GM23338 (cell line): ENCODE measurements at regions not wholly inside any gene's neighbourhood (a gene's known extent, or its start where the extent isn't known, plus 50 kb on each side); places are given as distances from the start of the nearest gene placed in this dataset.

Experiments
- ATAC-seq: fragments of 200-7000 bp; cut with Tn5 transposase; 3 replicates; pipeline ENCODE4 v1.9.1; 2020
- DNase-seq: peaks from one replicate; pipeline ENCODE4 v3.0.0-alpha.2; 2015; ENCODE audit warnings: low spot score
- H2AFZ ChIP-seq: fragments of 200-600 bp; sonication (generic); 2 replicates; pipeline ENCODE4 v1.8.0; 2016; ENCODE audit warnings: antibody characterized with exemption, mild to moderate bottlenecking, moderate library complexity
- H3F3A ChIP-seq: fragments of 200-600 bp; sonication (generic); replicated peaks from 2 replicates; pipeline ENCODE4 v1.8.0; 2017; ENCODE audit warnings: antibody characterized with exemption, mixed run types, low read depth
- H3K27ac ChIP-seq: fragments of 200-600 bp; sonication (generic); 2 replicates; pipeline ENCODE4 v1.6.1; 2016; ENCODE audit warnings: low read depth
- H3K27me3 ChIP-seq: fragments of 200-600 bp; sonication (generic); 2 replicates; pipeline ENCODE4 v1.8.0; 2016; ENCODE audit warnings: mild to moderate bottlenecking, mixed run types, moderate library complexity; ENCODE audit not compliant: insufficient read depth
- H3K36me3 ChIP-seq: fragments of 200-600 bp; sonication (generic); 2 replicates; pipeline ENCODE4 v1.8.0; 2016; ENCODE audit warnings: mild to moderate bottlenecking; ENCODE audit not compliant: insufficient read depth
- H3K4me1 ChIP-seq: fragments of 200-600 bp; sonication (generic); 2 replicates; pipeline ENCODE4 v1.8.0; 2016; ENCODE audit warnings: mild to moderate bottlenecking, moderate library complexity; ENCODE audit not compliant: insufficient read depth
- H3K4me2 ChIP-seq: fragments of 200-600 bp; sonication (generic); 2 replicates; pipeline ENCODE4 v1.7.1; 2017; ENCODE audit warnings: mixed run types
- H3K4me3 ChIP-seq: fragments of 200-600 bp; sonication (generic); 2 replicates; pipeline ENCODE4 v1.6.1; 2016; ENCODE audit warnings: mixed run types
- H3K79me2 ChIP-seq: fragments of 200-600 bp; sonication (generic); replicated peaks from 2 replicates; pipeline ENCODE4 v1.8.0; 2017; ENCODE audit warnings: mild to moderate bottlenecking; ENCODE audit not compliant: insufficient read depth
- H3K9me2 ChIP-seq: fragments of 200-600 bp; sonication (generic); 2 replicates; pipeline ENCODE4 v1.8.0; 2017; ENCODE audit not compliant: insufficient read depth
- H4K20me1 ChIP-seq: fragments of 200-600 bp; sonication (generic); replicated peaks from 2 replicates; pipeline ENCODE4 v1.8.0; 2017; ENCODE audit warnings: mild to moderate bottlenecking; ENCODE audit not compliant: insufficient read depth
- H3K27ac Mint-ChIP-seq: 2 replicates; pipeline ENCODE4 v1.8.0; 2020; ENCODE audit warnings: inconsistent platforms, mild to moderate bottlenecking, moderate library complexity, mixed read lengths
- H3K27me3 Mint-ChIP-seq: 3 replicates; pipeline ENCODE4 v1.8.0; 2022; ENCODE audit warnings: low read depth, mild to moderate bottlenecking, moderate library complexity, mixed read lengths, inconsistent platforms; ENCODE audit not compliant: insufficient read depth, poor library complexity
- H3K36me3 Mint-ChIP-seq: 3 replicates; pipeline ENCODE4 v1.8.0; 2021; ENCODE audit warnings: low read depth, mild to moderate bottlenecking, inconsistent platforms, moderate library complexity, mixed read lengths
- H3K4me1 Mint-ChIP-seq: 3 replicates; pipeline ENCODE4 v1.8.0; 2020; ENCODE audit warnings: mild to moderate bottlenecking, inconsistent platforms, mixed read lengths
- H3K4me3 Mint-ChIP-seq: 3 replicates; pipeline ENCODE4 v1.8.0; 2021; ENCODE audit warnings: moderate library complexity, mild to moderate bottlenecking, inconsistent platforms, mixed read lengths
- H3K9me3 Mint-ChIP-seq: 3 replicates; pipeline ENCODE4 v1.8.0; 2020; ENCODE audit warnings: moderate library complexity, mild to moderate bottlenecking, inconsistent platforms, mixed read lengths
- CREB1 ChIP-seq: fragments of 250-450 bp; sonication (Bioruptor Pico); IDR thresholded peaks from 2 replicates; pipeline ENCODE4 v1.5.0; 2020; ENCODE audit warnings: low read depth, mild to moderate bottlenecking, moderate library complexity
- CTCF ChIP-seq, 2 experiments: fragments of 200-600 bp in 1 of 2; sonication (generic) in 1 of 2; conservative IDR thresholded peaks; 2 replicates each; pipeline versions ENCODE4 v1.5.1 to v1.6.1; 2016 to 2017; ENCODE audit warnings: antibody characterized with exemption in 2 of 2, low read depth in 2 of 2, mild to moderate bottlenecking in 2 of 2, moderate library complexity in 1 of 2
- ETS1 ChIP-seq: IDR thresholded peaks from 2 replicates; pipeline ENCODE4 v1.6.1; 2016; ENCODE audit warnings: antibody characterized with exemption
- EZH2 ChIP-seq: fragments of 200-600 bp; sonication (generic); IDR thresholded peaks from one replicate; pipeline ENCODE4 v1.8.0; 2017; ENCODE audit warnings: antibody characterized with exemption, mild to moderate bottlenecking, low read depth; ENCODE audit not compliant: unreplicated experiment
- EZH2phosphoT487 ChIP-seq: fragments of 200-600 bp; sonication (generic); IDR thresholded peaks from one replicate; pipeline ENCODE4 v1.8.1; 2018; ENCODE audit warnings: antibody characterized with exemption; ENCODE audit not compliant: unreplicated experiment
- JUNB ChIP-seq: IDR thresholded peaks from one replicate; pipeline ENCODE4 v1.6.1; 2016; ENCODE audit warnings: antibody characterized with exemption; ENCODE audit not compliant: unreplicated experiment
- NANOG ChIP-seq: IDR thresholded peaks from 2 replicates; pipeline ENCODE4 v1.6.1; 2016; ENCODE audit warnings: antibody characterized with exemption, borderline replicate concordance
- POLR2AphosphoS5 ChIP-seq: IDR thresholded peaks from 2 replicates; pipeline ENCODE4 v1.6.1; 2016; ENCODE audit warnings: antibody characterized with exemption, low read depth
- REST ChIP-seq: IDR thresholded peaks from one replicate; pipeline ENCODE4 v1.6.1; 2018; ENCODE audit warnings: antibody characterized with exemption; ENCODE audit not compliant: unreplicated experiment
- STAT1 ChIP-seq: IDR thresholded peaks from one replicate; pipeline ENCODE4 v1.6.1; 2016; ENCODE audit warnings: antibody characterized with exemption; ENCODE audit not compliant: unreplicated experiment
- ZNF114 ChIP-seq: fragments of 250-450 bp; sonication (Bioruptor Pico); IDR thresholded peaks from 2 replicates; pipeline ENCODE4 v1.5.0; 2020; ENCODE audit warnings: mild to moderate bottlenecking, moderate library complexity
- ZNF331 ChIP-seq: fragments of 250-450 bp; sonication (Bioruptor Pico); IDR thresholded peaks from 2 replicates; pipeline ENCODE4 v1.5.0; 2020; ENCODE audit warnings: low read depth, mild to moderate bottlenecking, moderate library complexity
- ZNF462 ChIP-seq: fragments of 250-450 bp; sonication (Bioruptor Pico); IDR thresholded peaks from 2 replicates; pipeline ENCODE4 v1.5.0; 2020; ENCODE audit warnings: mild to moderate bottlenecking, moderate library complexity

- Histone ChIP-seq H3K79me2 (no peaks in the 10 kb centered on the region), H3F3A (no peaks in the 10 kb centered on the region), H2AFZ (no peak overlapping the region), H3K4me2 (no peak overlapping the region), H3K4me3 (no peak overlapping the region), H3K27ac (no peak overlapping the region), H4K20me1 (no peaks in the 10 kb centered on the region), H3K9me2 (no peaks in the 10 kb centered on the region), H3K27me3 (no peaks in the 10 kb centered on the region), H3K36me3 (no peaks in the 10 kb centered on the region), H3K4me1 (peaks cover 13% of the 10 kb centered on the region; the same call in 1 of the 2 replicates)
- Mint-ChIP-seq H3K27me3 (peaks cover 12% of the 10 kb centered on the region), H3K9me3 (peaks cover 20% of the 10 kb centered on the region), H3K27ac (no peak overlapping the region), H3K4me1 (peaks cover 30% of the 10 kb centered on the region), H3K36me3 (peaks cover 7% of the 10 kb centered on the region), H3K4me3 (no peak overlapping the region)
- DNase-seq = no peak
- ATAC-seq = no peak
- TF ChIP-seq CTCF (conservative IDR thresholded peaks at IDR 0.05; ENCODE audit: low read depth in 2 of 2) (no peak), EZH2 (no peak), ZNF331 (CRISPR knock-in tag) (no peak), NANOG (no peak), STAT1 (no peak), ZNF114 (no peak), ETS1 (no peak), CREB1 (CRISPR knock-in tag) (no peak), JUNB (no peak), EZH2phosphoT487 (no peak), ZNF462 (CRISPR knock-in tag) (no peak), REST (no peak), POLR2AphosphoS5 (no peak)
These were observed 255.5 kb downstream of the UACA start for GRCh38 chr15:70507772-70508371.
